Left colon (tissue), 2 donors: ENCODE measurements at regions not wholly inside any gene's neighbourhood (a gene's known extent, or its start where the extent isn't known, plus 50 kb on each side); places are given as distances from the start of the nearest gene placed in this dataset.

Experiments used
- ATAC-seq: fragments of 200-7000 bp; cut with Tn5 transposase; one replicate; pipeline ENCODE4 v1.9.1; 2020; ENCODE audit warnings: mild to moderate bottlenecking, moderate library complexity
- DNase-seq, 2 donors: peaks; one replicate each; pipeline ENCODE4 v3.0.0-alpha.2; 2020
- intact Hi-C, 2 donors: fragments of 100-400 bp; cut with DNase I in 1 of 2; cut with micrococcal nuclease in 1 of 2; formaldehyde crosslinking; loops; one replicate each; pipeline versions ENCODE4 v1.11.2 to v1.14.0; 2022; cut with DNase I, micrococcal nuclease
- donor health status: DM: no; HTN: no; CAD: no.
- donor health status: DM: yes; HTN: yes; CAD: no.

DNA sequence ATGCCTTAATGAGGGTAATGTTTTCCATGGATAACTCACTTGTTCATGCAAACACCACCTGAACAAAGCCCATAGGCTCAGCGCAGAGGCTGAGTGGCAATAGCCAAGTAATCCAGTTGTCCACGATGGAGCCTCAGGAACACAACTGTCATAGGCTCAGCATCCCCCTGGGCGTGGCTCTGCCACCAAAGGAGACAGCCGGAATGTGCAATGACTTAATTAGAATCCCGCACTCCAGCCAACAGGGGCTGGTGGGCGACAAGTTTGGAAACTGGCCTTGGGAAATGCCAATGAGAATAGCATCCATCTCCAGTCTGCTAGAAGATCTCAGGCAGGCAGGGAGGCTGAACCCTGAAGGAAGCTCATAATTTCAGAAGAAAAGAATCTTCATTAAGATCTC is 411.7 kb upstream of the NRP1 start:
- intact Hi-C loops: no loop called here
- no peak for DNase-seq
- ATAC-seq: no peak

DNA sequence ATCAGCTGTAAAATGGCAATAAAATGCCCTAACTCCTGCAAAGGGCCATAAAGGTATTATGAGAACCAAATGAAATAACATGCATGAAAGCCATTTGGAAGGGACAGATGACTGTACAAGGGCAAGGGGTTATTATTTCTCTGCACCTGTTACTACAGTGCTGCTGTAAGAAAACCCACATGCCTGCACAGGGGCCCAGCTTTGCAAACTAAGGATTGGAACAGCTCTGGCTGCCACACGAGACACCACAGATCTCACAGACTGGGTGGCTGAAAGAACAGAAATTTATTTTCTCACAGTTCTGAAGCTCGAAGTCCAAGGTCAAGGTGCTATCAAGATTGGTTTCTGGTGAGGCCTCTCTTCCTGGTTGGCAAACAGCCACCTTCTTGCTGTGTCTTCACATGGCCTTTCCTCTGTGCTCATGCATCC is 409.0 kb upstream of the NRP1 start:
- ATAC-seq (peak; percentile 90), DNase-seq (peak; percentile 64 to 77)
- intact Hi-C loops: no loop called here

GRCh38 chr10:33739031-33739430 is 404.6 kb upstream of the NRP1 start:
- intact Hi-C loops: no loop called here
- DNase-seq (no peak), ATAC-seq (no peak)

DNA sequence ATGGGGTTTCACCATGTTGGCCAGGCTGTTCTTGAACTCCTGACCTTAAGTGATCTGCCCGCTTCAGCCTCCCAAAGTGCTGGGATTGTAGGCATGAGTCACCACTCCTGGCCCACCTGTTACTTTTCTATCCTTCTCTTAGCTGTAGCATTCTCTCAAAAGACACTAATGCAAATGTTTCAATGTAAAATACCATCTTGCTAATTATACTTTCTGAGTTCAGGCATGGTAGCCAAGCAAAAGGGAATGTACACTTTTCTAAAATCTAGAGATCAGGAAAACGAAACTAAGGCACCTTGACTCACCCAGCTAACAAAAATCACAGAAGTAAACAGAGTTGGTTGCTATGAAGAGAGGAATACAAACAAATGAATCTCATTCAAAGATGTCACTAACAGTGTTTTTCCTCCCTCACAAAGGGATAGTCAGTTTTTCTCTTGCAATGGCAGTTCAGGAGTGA is 401.0 kb upstream of the NRP1 start:
- ATAC-seq: no peak
- no peak for DNase-seq
- intact Hi-C loops: no loop called here

- intact Hi-C loops: no loop called here
- ATAC-seq: no peak
- no peak for DNase-seq
These were observed 400.1 kb upstream of the NRP1 start for GRCh38 chr10:33734393-33735155.

GRCh38 chr10:33733058-33733457 is 398.6 kb upstream of the NRP1 start:
- DNase-seq (no peak), ATAC-seq (no peak)

GRCh38 chr10:33732161-33732680 is 397.8 kb upstream of the NRP1 start:
- DNase-seq: no peak
- ATAC-seq: no peak
- intact Hi-C loops: no loop called here

More at GRCh38 chr10:33733058-33733457, 398.6 kb upstream of the NRP1 start:
- intact Hi-C loops: no loop called here

DNA sequence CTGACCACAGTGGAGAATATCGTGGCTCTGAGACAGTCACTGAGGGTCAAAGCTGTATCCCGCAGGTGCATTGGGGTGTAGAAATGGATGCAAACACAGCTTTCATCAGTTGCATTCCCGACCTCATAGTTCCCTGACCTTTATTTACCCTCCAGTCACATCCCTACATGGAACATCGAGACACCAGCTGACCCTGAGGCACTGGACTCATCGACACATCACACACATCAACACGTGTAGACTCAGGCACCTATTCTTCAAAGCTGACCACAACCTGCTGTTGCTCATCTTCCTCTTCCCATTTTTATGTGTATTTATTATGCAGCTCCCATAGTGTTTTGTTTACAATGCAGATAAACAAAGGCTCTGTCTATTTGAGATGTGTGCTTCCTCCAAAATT is 396.9 kb upstream of the NRP1 start:
- intact Hi-C loops: no loop called here
- ATAC-seq: no peak
- no peak for DNase-seq

DNA sequence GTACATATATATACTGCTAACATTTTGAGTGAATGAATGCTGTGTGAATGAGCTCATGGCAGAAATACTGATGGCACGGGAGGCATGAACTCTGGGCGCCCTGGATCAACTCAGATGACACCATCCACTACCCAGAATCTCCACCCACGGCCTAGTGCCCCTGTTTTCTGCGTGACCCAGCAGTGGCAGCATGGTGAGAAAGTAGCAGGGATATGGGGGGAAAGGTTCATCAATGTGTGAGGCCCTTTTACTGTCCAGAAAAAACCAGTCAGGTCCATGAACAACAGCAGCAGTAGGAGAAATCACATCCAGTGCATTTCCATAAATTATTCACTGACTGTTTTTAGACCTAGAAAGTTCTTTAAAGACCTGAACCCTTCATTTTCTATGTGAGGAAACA is 391.0 kb upstream of the NRP1 start:
- no peak for ATAC-seq
- DNase-seq: no peak
- intact Hi-C loops: no loop called here

DNA sequence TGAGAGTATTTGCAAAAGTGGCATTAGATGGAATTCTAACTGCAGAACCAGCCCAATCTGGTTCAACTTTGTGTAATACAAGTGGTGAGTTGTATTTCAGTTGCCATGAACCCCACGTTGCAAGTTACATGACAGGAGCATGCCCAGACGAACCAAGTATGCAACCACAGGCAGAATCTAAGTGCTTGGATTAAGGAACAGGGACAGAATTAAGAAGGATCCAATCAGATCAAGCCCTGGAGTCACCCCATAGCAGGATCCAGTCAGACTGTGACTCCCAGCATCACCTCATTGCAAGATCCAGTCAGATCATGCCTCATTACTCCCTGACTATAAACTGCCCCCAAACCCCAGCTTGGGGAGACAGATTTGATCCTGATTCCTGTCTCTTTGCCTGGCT is 388.7 kb upstream of the NRP1 start:
- ATAC-seq (no peak), DNase-seq (no peak)
- intact Hi-C loops: no loop called here

- no peak for ATAC-seq
- intact Hi-C loops: no loop called here
- DNase-seq: no peak
These were observed 387.6 kb upstream of the NRP1 start for GRCh38 chr10:33722067-33722466.

DNA sequence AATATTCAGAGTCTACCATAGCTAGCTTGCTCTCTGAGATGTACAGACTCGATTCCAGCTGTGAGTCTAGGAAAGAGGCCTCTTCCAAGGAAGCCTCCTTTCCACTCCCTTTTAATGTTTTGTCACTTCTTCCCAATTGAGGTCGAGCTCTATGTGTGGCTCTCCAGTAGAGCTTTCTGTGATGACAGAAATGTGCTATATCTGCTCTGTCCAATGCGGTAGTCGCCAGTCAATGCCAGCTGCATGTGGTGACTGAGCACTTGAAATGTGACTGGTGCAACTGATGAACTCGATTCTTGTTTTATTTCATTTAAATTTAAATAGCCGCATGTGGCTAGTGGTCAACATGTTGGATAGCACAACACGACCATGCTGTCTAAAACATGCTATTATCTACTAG is 387.0 kb upstream of the NRP1 start:
- intact Hi-C loops: no loop called here
- ATAC-seq: no peak
- DNase-seq: no peak

DNA sequence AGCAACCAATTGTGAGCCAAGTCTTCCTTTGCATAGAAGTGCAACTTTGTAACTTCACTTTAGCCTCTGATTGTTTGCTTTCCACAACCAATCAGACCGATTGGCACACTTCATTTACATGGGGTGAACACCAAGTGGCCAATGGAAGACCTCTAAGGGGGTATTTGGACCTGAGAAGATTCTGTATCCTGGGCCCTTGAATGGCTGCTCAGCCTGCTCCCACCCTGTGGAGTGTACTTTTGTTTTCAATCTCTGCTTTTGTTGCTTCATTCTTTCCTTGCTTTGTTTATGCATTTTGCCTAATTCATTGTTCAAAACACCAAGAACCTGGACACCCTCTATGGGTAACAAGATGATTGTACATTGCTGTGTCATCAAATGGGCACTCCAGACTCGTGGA is 385.7 kb upstream of the NRP1 start:
- no peak for DNase-seq
- intact Hi-C loops: no loop called here
- no peak for ATAC-seq

GRCh38 chr10:33719005-33719703 is 384.7 kb upstream of the NRP1 start:
- ATAC-seq (no peak), DNase-seq (no peak)
- intact Hi-C loops: no loop called here

GRCh38 chr10:33716501-33717267 is 382.2 kb upstream of the NRP1 start:
- peak; percentile 26 for ATAC-seq
- no peak for DNase-seq
- intact Hi-C loops: no loop called here

GRCh38 chr10:33715303-33715975 is 381.0 kb upstream of the NRP1 start:
- intact Hi-C loops: no loop called here
- DNase-seq (no peak), ATAC-seq (no peak)

GRCh38 chr10:33712825-33713224 is 378.4 kb upstream of the NRP1 start:
- intact Hi-C loops: no loop called here
- DNase-seq: no peak
- ATAC-seq: no peak

GRCh38 chr10:33710006-33710405 is 375.5 kb upstream of the NRP1 start:
- intact Hi-C loops: no loop called here
- ATAC-seq: no peak
- DNase-seq: no peak
